Cerebellar cortex (tissue), 1 donor: ENCODE measurements at regions not wholly inside any gene's neighbourhood (a gene's known extent, or its start where the extent isn't known, plus 50 kb on each side); places are given as distances from the start of the nearest gene placed in this dataset.
"Not testable (repeated sequence)": the region's sequence is repeated elsewhere in the genome, so short reads cannot be mapped to it uniquely, and the experiment has no call there.

ENCODE experiments used
- DNase-seq: peaks from one replicate; pipeline ENCODE4 v3.0.0-alpha.2; 2015; ENCODE audit warnings: low spot score

GRCh38 chr1:199220031-199220430, 581.2 kb downstream of the PTPRC start:
- no peak for DNase-seq

DNA sequence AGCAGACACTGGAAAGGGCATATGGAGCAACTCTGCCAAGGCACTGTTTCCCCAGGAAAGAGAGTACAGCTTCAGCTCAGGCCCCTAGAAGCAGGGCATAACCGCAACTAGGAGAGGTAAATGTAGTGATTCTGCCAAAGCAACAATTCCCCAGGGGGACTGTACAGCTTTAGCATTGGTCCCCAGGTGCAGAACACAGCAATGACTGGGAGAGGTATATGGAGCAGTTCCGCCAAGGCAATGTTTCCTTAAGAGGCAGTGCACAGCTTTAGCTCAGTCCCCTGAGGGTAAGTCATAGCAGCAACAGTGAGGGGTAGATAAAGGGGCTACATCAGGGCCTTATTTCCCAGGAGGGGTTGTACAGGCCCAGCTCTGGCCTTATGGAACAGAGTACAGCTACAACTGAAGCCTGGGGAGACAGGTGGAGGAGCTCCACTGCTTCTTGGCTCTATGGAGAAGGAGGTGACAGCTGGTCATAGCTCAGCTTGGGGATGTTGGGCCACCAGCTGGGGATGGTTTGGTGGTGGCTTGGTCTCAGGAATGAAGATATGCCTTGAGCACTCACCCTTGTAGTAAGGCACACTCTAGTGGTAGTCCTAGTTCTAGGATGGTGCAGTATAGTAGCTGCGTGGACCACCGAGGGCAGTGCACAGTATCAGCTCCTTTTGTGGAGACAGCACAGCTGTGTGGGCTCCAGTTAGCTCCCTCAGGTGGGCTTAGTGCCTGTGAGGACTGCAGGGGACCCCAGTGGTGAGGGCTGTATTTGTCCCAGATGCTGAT, 582.7 kb downstream of the PTPRC start:
- no peak for DNase-seq

DNA sequence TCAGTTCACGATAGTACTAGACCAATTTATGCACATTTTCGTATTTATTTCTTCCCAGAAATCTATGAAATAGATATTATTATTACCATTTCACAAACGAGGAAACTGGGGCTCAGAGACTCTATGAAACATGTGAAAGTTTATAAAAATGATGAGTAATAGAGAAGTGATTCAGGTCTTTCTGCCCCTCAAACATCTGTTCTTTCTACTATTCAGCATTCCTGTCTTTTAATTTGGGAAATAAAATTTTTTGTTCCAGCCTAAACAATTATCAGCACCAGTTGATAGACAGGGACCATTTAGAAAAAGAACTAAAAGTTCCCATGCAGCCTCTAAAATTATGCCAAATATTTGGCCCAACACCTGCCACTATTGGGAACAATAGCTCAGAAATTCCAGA, 585.1 kb downstream of the PTPRC start:
- DNase-seq = no peak

- DNase-seq = no peak
Measured at GRCh38 chr1:199226163-199226562, 587.3 kb downstream of the PTPRC start.

- DNase-seq = no peak
Measured at GRCh38 chr1:199242147-199242546, 603.3 kb downstream of the PTPRC start.

- DNase-seq = no peak
Measured at GRCh38 chr1:199242601-199243000, 603.8 kb downstream of the PTPRC start.

- peak; percentile 27 for DNase-seq
Measured at GRCh38 chr1:199243423-199244061, 604.7 kb downstream of the PTPRC start.

DNA sequence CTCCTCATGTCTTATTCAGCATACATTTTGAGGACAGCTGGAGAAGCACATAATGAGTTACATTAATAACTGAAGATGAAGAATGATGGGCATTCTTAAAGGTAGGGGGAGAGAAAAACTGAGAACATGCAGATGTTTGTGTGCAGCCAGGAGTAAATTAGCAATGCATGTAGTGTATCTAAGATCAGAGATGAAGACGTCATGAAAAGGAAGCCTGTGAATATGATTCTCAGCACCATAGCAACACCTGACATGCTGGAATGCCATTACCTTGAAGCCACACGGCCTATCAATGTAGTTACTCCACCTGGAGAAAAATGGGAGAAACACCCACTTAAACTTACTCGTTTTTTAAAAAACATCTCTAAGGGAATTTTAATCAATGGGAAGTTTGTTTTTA, 607.1 kb downstream of the PTPRC start:
- DNase-seq = no peak

DNA sequence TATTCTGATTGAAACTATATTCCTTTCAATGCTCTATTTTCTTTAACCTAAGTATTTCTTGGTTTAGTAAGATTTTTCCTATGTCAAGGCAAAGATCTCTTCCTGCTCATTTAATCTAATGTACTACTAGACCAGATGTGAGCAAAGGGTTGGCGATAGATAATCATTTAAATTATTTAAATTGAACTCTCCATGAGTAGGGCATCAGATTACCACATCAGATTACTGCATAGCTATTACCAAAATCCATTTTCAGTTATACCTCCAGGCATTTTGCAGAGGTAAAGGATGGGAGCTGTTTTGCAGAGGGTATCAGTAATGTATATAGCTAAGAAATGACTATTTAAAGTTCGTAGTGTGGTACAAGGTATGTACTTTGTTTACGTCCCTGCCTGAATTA, 607.9 kb downstream of the PTPRC start:
- no peak for DNase-seq

DNA sequence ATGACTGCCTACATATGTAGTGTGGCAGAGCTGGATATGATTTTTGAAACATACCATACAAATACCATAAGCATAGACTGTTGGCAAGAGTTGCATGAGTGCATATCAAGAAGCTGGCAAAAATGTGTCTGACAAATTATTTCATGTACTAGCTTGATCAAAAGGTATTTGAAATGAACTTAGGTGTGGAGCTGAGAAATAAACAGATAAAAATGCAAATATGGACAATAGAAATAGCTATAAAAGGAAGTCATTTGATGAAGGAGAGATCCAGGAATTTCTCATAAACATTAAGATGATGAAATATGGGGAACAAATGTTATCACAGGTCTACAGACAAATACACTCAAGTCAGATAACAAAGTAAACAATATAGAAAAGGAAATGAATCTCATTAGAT, 609.1 kb downstream of the PTPRC start:
- no peak for DNase-seq

- not testable (repeated sequence) for DNase-seq
Measured at GRCh38 chr1:199254040-199254439, 615.2 kb downstream of the PTPRC start.

- no peak for DNase-seq
Measured at GRCh38 chr1:199261328-199261727, 622.5 kb downstream of the PTPRC start.

- no peak for DNase-seq
Measured at GRCh38 chr1:199264283-199264682, 625.4 kb downstream of the PTPRC start.

DNA sequence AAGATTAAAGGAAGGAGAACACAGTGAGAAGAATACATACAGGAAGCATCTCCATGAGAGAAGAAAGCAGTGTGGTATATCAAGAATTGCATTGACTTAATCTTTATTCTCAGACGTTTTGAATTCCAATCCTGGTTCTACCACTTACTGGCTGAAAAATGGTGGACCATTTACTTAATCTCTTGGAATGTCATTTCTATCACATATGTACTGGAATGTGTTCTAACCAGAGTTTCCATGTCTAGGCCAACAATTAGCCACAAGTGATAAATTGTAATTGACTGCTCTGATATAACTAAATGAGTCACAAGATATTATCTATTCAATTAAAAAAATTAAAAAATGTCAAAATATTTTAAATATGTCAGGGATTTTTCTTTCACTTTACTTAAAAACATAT, 626.1 kb downstream of the PTPRC start:
- DNase-seq = no peak

- no peak for DNase-seq
Measured at GRCh38 chr1:199265319-199265718, 626.5 kb downstream of the PTPRC start.

GRCh38 chr1:199269241-199269640, 630.4 kb downstream of the PTPRC start:
- no peak for DNase-seq

- DNase-seq = no peak
Measured at GRCh38 chr1:199272139-199272544, 633.3 kb downstream of the PTPRC start.

DNA sequence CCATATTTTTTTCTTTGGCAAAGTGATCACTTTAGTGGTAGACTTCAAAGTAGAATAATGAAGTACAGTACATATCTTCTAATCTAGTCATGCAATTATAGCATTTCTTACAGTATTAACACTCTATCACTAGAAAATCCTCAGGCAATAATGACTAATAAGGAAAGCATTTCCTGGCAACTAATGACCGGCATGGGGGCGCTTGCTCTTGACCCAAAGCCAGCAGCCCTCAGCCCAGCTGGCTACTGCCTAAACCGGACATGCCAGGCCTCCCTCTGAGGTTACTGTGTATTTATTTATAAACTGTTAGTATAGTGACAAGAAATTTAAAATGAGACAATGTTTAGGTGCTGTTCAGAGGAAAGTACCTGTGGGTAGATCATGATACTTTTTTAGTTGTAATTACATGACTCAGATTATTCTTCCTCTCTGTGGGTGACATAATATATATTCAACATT, 633.8 kb downstream of the PTPRC start:
- peak; percentile 66 for DNase-seq

DNA sequence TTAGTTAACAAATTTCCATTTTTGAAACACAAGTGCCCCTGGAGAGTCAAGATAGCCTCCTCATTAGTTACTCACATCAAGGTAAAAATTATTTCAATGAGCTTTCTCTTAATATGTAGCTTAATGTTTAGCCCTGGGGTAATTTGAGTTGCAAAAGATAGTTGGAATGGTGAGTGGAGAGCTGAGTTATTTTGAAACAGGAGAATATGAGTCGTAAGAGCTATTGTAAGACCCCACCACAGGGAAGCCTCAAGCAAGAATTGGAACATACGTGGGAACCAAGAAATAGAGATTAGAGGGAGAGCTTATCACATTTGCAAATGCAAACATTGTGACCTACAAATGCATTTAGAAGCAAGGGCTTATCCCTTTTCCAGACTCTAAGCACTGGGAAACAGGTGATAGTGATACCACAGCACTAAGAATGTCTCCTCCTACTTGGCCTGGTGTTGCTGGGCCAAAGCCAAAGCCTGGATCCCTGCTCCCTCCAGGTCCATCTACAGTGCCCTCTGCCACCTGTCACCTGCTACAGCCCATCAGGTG, 635.1 kb downstream of the PTPRC start:
- peak; percentile 97 for DNase-seq

DNA sequence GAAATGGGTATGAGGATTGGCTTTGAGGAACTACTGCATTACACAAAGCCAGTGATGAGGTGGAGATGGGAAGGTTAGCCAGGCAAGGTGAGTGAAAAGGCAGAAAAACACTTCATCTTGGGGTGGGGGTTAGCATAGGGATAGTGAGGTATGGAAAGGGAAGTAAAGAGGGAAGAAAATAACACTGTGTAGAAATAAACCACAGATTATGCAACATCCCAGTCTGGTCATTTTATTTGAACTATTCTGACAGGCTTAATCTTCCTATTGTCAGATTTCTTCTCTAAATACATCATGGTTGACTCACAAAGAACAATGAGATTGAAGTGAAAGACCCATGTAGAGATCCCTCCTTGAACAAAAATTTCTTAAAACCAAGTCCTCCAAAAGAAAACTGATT, 640.2 kb downstream of the PTPRC start:
- DNase-seq = no peak

DNA sequence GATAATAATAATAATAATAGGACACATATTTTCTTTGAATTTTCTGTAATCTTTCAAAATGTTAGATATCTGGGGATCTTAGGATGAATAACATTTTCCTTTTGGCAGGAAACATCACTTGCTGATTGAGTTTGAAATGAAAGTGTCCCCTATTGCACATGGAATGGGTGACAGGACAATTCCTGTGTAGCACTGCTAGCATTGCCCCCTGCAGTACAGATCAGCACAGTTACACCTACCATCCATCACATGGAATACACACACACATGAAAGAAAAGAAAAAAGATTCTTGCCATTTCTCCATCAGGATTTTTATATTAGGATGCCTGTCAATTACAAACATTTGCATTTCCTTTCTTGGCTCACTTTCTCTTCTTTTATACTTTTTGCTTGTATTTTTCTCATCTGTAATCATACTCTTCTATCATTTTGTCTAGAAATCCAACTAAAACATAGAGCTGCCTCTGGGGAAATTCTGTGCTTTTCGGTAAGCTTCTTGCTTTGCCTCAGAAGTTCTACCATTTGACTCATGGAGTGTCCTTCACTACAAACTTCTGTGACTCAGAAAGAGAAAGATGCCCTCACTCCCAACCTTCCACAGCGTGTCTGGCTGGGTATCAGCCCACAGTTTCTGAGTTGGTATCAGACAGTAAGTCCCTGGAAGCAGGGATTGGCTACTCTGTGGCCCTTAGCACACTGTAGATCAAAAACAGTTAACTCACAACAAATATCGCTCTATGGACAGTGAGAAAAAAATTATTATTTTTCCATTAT, 641.2 kb downstream of the PTPRC start:
- DNase-seq = no peak

DNA sequence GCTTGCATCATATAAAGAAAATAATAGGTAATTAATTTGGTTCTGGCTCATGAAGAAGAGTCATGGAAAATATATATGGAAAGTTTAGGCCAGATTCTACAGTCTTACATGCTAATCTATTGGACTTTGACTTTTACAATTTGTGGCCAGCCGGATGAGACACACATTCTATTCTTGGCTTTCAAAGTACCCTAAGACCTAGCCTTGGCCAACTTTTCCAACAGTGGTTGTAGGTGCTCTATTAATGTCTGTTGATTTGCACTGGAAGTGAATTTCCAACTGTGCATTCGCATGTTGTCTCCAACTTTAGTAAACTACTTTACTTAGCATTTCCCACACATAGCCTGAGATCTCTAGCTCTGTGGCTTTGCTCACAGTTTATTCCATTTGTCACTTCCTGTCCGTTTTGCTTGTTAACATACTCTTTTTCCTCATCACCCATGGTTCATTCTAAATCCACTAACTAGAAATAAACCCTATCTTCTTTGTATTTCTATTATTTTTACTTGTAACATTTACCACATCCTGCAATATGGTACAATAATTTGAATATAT, 644.0 kb downstream of the PTPRC start:
- no peak for DNase-seq
